Neural progenitor cell (in vitro differentiated cells): ENCODE measurements at regions not wholly inside any gene's neighbourhood (a gene's known extent, or its start where the extent isn't known, plus 50 kb on each side); places are given as distances from the start of the nearest gene placed in this dataset.

ENCODE experiments used
- DNase-seq: peaks from one replicate; pipeline ENCODE4 v3.0.0-alpha.2; 2016; ENCODE audit warnings: low spot score
- H2AFZ ChIP-seq: fragments of 200-600 bp; sonication (generic); replicated peaks from 2 replicates; pipeline ENCODE4 v1.6.1; 2016; ENCODE audit warnings: antibody characterized with exemption
- H3F3A ChIP-seq: fragments of 200-600 bp; sonication (generic); 2 replicates; pipeline ENCODE4 v1.6.1; 2016; ENCODE audit warnings: antibody characterized with exemption, low read depth
- H3K27ac ChIP-seq: fragments of 200-600 bp; sonication (generic); 2 replicates; pipeline ENCODE4 v1.5.1; 2016; ENCODE audit warnings: mild to moderate bottlenecking
- H3K27me3 ChIP-seq: fragments of 200-600 bp; sonication (generic); 2 replicates; pipeline ENCODE4 v1.6.1; 2016; ENCODE audit warnings: mild to moderate bottlenecking, moderate library complexity
- H3K36me3 ChIP-seq: fragments of 200-600 bp; sonication (generic); 2 replicates; pipeline ENCODE4 v1.5.1; 2016
- H3K4me1 ChIP-seq: fragments of 200-600 bp; sonication (generic); 2 replicates; pipeline ENCODE4 v1.6.1; 2016; ENCODE audit warnings: mixed run types
- H3K4me2 ChIP-seq: fragments of 200-600 bp; sonication (generic); 2 replicates; pipeline ENCODE4 v1.6.1; 2016
- H3K4me3 ChIP-seq: fragments of 200-600 bp; sonication (generic); 2 replicates; pipeline ENCODE4 v1.5.1; 2016
- H3K79me2 ChIP-seq: fragments of 200-600 bp; sonication (generic); 2 replicates; pipeline ENCODE4 v1.6.1; 2016; ENCODE audit warnings: low read depth
- H3K9ac ChIP-seq: fragments of 200-600 bp; sonication (generic); 2 replicates; pipeline ENCODE4 v1.6.1; 2016
- H3K9me3 ChIP-seq: fragments of 200-600 bp; sonication (generic); 2 replicates; pipeline ENCODE4 v1.5.1; 2016; ENCODE audit warnings: low read depth
- H4K20me1 ChIP-seq: fragments of 200-600 bp; sonication (generic); 2 replicates; pipeline ENCODE4 v1.6.1; 2016; ENCODE audit warnings: low read depth
- H3K27ac Mint-ChIP-seq: 3 replicates; pipeline ENCODE4 v1.8.0; 2021; ENCODE audit warnings: mixed read lengths
- H3K27me3 Mint-ChIP-seq: 2 replicates; pipeline ENCODE4 v1.8.0; 2022; ENCODE audit warnings: low read depth, mild to moderate bottlenecking, inconsistent platforms, moderate library complexity, mixed read lengths; ENCODE audit not compliant: insufficient read depth
- H3K36me3 Mint-ChIP-seq: 3 replicates; pipeline ENCODE4 v1.8.0; 2021; ENCODE audit warnings: mixed read lengths
- H3K4me1 Mint-ChIP-seq: 3 replicates; pipeline ENCODE4 v1.8.0; 2021; ENCODE audit warnings: mixed read lengths
- H3K4me3 Mint-ChIP-seq: 3 replicates; pipeline ENCODE4 v1.8.0; 2021; ENCODE audit warnings: mild to moderate bottlenecking, moderate library complexity, mixed read lengths
- H3K9me3 Mint-ChIP-seq: 3 replicates; pipeline ENCODE4 v1.8.0; 2020; ENCODE audit warnings: mixed read lengths
- EZH2 ChIP-seq: fragments of 200-600 bp; sonication (generic); IDR thresholded peaks from 2 replicates; pipeline ENCODE4 v1.6.1; 2017; ENCODE audit warnings: antibody characterized with exemption, mild to moderate bottlenecking, moderate library complexity
- EZH2phosphoT487 ChIP-seq: fragments of 200-600 bp; sonication (generic); IDR thresholded peaks from 2 replicates; pipeline ENCODE4 v1.6.1; 2017; ENCODE audit warnings: antibody characterized with exemption
- TF ChIP-seq, protein P1 (sequence below): fragments of 200-600 bp; sonication (generic); IDR thresholded peaks from 2 replicates; pipeline ENCODE4 v1.5.1; 2017; ENCODE audit warnings: antibody characterized with exemption, mild to moderate bottlenecking

GRCh38 chr19:30069535-30070197 is 127.6 kb downstream of the URI1 start:
- H3K4me1 ChIP-seq: peaks cover 32% of the 10 kb centered on the region
- peak overlapping the region; percentile 69 for H3K4me2 ChIP-seq
- peaks cover 8% of the 10 kb centered on the region for H3K9me3 Mint-ChIP-seq
- no peaks in the 10 kb centered on the region for H4K20me1 ChIP-seq
- no peaks in the 10 kb centered on the region for H3K27me3 ChIP-seq
- no peaks in the 10 kb centered on the region for H3K36me3 Mint-ChIP-seq
- no peaks in the 10 kb centered on the region for H3K9me3 ChIP-seq
- H3K27ac Mint-ChIP-seq: no peak overlapping the region
- H3K79me2 ChIP-seq: no peaks in the 10 kb centered on the region
- TF ChIP-seq EZH2 (no peak), EZH2phosphoT487 (no peak)
- TF ChIP-seq, protein P1, sequence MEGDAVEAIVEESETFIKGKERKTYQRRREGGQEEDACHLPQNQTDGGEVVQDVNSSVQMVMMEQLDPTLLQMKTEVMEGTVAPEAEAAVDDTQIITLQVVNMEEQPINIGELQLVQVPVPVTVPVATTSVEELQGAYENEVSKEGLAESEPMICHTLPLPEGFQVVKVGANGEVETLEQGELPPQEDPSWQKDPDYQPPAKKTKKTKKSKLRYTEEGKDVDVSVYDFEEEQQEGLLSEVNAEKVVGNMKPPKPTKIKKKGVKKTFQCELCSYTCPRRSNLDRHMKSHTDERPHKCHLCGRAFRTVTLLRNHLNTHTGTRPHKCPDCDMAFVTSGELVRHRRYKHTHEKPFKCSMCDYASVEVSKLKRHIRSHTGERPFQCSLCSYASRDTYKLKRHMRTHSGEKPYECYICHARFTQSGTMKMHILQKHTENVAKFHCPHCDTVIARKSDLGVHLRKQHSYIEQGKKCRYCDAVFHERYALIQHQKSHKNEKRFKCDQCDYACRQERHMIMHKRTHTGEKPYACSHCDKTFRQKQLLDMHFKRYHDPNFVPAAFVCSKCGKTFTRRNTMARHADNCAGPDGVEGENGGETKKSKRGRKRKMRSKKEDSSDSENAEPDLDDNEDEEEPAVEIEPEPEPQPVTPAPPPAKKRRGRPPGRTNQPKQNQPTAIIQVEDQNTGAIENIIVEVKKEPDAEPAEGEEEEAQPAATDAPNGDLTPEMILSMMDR: no peak
- no peaks in the 10 kb centered on the region for H3K36me3 ChIP-seq
- H3K27ac ChIP-seq: peak overlapping the region; percentile 97
- no peak overlapping the region for H2AFZ ChIP-seq
- H3K4me1 Mint-ChIP-seq: peaks cover 23% of the 10 kb centered on the region
- H3F3A ChIP-seq: peaks cover 28% of the 10 kb centered on the region
- H3K4me3 Mint-ChIP-seq: peak overlapping the region; percentile 43
- no peak for DNase-seq
- H3K27me3 Mint-ChIP-seq: peaks cover 27% of the 10 kb centered on the region
- no peak overlapping the region for H3K9ac ChIP-seq
- H3K4me3 ChIP-seq: no peak overlapping the region

- H3K27me3 ChIP-seq: no peaks in the 10 kb centered on the region
- H2AFZ ChIP-seq: no peak overlapping the region
- no peak for TF ChIP-seq EZH2
- peaks cover 28% of the 10 kb centered on the region for H3F3A ChIP-seq
- H3K36me3 Mint-ChIP-seq: no peaks in the 10 kb centered on the region
- H3K27ac ChIP-seq: peak overlapping the region; percentile 97
- no peak overlapping the region for H3K9ac ChIP-seq
- H3K36me3 ChIP-seq: no peaks in the 10 kb centered on the region
- DNase-seq: peak; percentile 95
- peak overlapping the region; percentile 63 for H3K4me3 Mint-ChIP-seq
- H3K27ac Mint-ChIP-seq: peak overlapping the region; percentile 81
- peak overlapping the region; percentile 69 for H3K4me2 ChIP-seq
- peaks cover 21% of the 10 kb centered on the region for H3K4me1 Mint-ChIP-seq
- peaks cover 22% of the 10 kb centered on the region for H3K27me3 Mint-ChIP-seq
- H3K4me3 ChIP-seq: no peak overlapping the region
- H4K20me1 ChIP-seq: no peaks in the 10 kb centered on the region
- H3K9me3 ChIP-seq: no peaks in the 10 kb centered on the region
- peaks cover 8% of the 10 kb centered on the region for H3K9me3 Mint-ChIP-seq
- H3K79me2 ChIP-seq: no peaks in the 10 kb centered on the region
- H3K4me1 ChIP-seq: peaks cover 32% of the 10 kb centered on the region
Measured at GRCh38 chr19:30070198-30070967, 128.3 kb downstream of the URI1 start.

- Mint-ChIP-seq H3K4me3 (no peak overlapping the region), H3K27ac (no peak overlapping the region), H3K9me3 (peaks cover 8% of the 10 kb centered on the region), H3K27me3 (peaks cover 25% of the 10 kb centered on the region), H3K36me3 (no peaks in the 10 kb centered on the region), H3K4me1 (peaks cover 24% of the 10 kb centered on the region)
- DNase-seq: no peak
- H3K4me2 ChIP-seq: peak overlapping the region; percentile 69
- H3K9me3 ChIP-seq: no peaks in the 10 kb centered on the region
- H3K79me2 ChIP-seq: no peaks in the 10 kb centered on the region
- no peaks in the 10 kb centered on the region for H4K20me1 ChIP-seq
- H3K27ac ChIP-seq: peak overlapping the region; percentile 97
- no peak overlapping the region for H3K4me3 ChIP-seq
- peaks cover 32% of the 10 kb centered on the region for H3K4me1 ChIP-seq
- TF ChIP-seq EZH2: no peak
- TF ChIP-seq, protein P1: no peak
- TF ChIP-seq EZH2phosphoT487: no peak
- peaks cover 28% of the 10 kb centered on the region for H3F3A ChIP-seq
- no peaks in the 10 kb centered on the region for H3K36me3 ChIP-seq
- H2AFZ ChIP-seq: no peak overlapping the region
- no peak overlapping the region for H3K9ac ChIP-seq
- H3K27me3 ChIP-seq: no peaks in the 10 kb centered on the region
Measured at GRCh38 chr19:30070968-30071632, 129.1 kb downstream of the URI1 start.
